ENCODE measurements at regions not wholly inside any gene's neighbourhood (a gene's known extent, or its start where the extent isn't known, plus 50 kb on each side); places are given as distances from the start of the nearest gene placed in this dataset.

DNA sequence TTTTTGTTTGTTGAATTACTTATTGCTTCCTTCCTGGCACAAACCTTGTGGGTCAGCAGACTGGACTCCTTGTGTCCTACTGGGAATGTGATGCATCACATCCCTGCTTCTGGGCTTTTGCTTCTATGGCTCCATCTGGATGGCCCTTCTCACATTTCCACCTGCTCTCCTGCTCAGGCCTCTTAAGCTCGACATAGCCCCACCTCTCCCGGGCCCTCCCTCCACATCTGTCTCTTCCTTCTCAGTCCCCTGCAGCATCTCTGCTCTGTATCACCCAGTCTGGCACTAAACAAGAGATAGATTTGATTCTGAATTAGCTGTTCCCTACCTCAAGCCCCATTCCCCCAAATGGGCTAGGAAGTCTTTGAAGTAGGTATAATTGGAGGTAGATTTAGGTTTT is 356.8 kb downstream of the DHX35 start:
- no peaks in the 10 kb centered on the region for H3K4me1 ChIP-seq (ENCODE audit: control insufficient read depth, insufficient read depth, low read length)
- H3K4me3 ChIP-seq (ENCODE audit: low read depth, low read length): no peak overlapping the region
- no peaks in the 10 kb centered on the region for H3K36me3 ChIP-seq (ENCODE audit: control insufficient read depth, insufficient read depth, low read length)
- H3K9ac ChIP-seq (ENCODE audit: low read depth, low read length): no peak overlapping the region
- no peaks in the 10 kb centered on the region for H3K9me3 ChIP-seq (ENCODE audit: control insufficient read depth, insufficient read depth, low read length)
- no peaks in the 10 kb centered on the region for H3K27me3 ChIP-seq (ENCODE audit: control insufficient read depth, insufficient read depth, low read length)

DNA sequence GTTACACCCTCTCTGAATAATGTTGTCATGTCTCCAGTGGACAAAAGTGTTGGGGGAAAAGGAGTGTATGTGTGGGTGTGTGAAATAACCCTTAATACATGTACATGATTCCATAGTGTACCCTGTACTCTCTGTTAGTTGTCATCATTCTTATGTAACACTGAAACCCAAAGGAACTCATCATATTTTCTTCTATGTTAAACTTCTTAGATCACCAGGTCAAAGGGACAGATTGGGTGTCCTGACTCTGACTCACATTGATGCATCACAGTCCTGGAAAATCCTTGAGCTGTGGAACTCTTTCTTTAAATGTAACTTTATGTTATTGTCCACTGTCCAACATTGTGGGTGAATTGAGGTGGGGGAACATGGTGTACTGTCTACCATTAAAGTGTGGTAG is 350.5 kb downstream of the DHX35 start:
- no peak overlapping the region for H3K4me3 ChIP-seq (ENCODE audit: low read depth, low read length)

GRCh38 chr20:39311851-39312506 is 349.8 kb downstream of the DHX35 start:
- Histone ChIP-seq H3K9ac (ENCODE audit: low read depth, low read length) (no peak overlapping the region), H3K9me3 (ENCODE audit: control insufficient read depth, insufficient read depth, low read length) (peaks cover 4% of the 10 kb centered on the region), H3K36me3 (ENCODE audit: control insufficient read depth, insufficient read depth, low read length) (no peaks in the 10 kb centered on the region), H3K4me3 (ENCODE audit: low read depth, low read length) (no peak overlapping the region), H3K4me1 (ENCODE audit: control insufficient read depth, insufficient read depth, low read length) (no peaks in the 10 kb centered on the region), H3K27me3 (ENCODE audit: control insufficient read depth, insufficient read depth, low read length) (no peaks in the 10 kb centered on the region)

More for the DNA sequence above, 350.5 kb downstream of the DHX35 start:
- no peak overlapping the region for H3K9ac ChIP-seq (ENCODE audit: low read depth, low read length)
- H3K36me3 ChIP-seq (ENCODE audit: control insufficient read depth, insufficient read depth, low read length): no peaks in the 10 kb centered on the region
- peaks cover 4% of the 10 kb centered on the region for H3K9me3 ChIP-seq (ENCODE audit: control insufficient read depth, insufficient read depth, low read length)
- H3K4me1 ChIP-seq (ENCODE audit: control insufficient read depth, insufficient read depth, low read length): no peaks in the 10 kb centered on the region
- no peaks in the 10 kb centered on the region for H3K27me3 ChIP-seq (ENCODE audit: control insufficient read depth, insufficient read depth, low read length)

GRCh38 chr20:39310363-39310995 is 348.3 kb downstream of the DHX35 start:
- H3K4me3 ChIP-seq (ENCODE audit: low read depth, low read length): no peak overlapping the region
- no peaks in the 10 kb centered on the region for H3K27me3 ChIP-seq (ENCODE audit: control insufficient read depth, insufficient read depth, low read length)
- no peaks in the 10 kb centered on the region for H3K4me1 ChIP-seq (ENCODE audit: control insufficient read depth, insufficient read depth, low read length)
- no peak overlapping the region for H3K9ac ChIP-seq (ENCODE audit: low read depth, low read length)
- H3K9me3 ChIP-seq (ENCODE audit: control insufficient read depth, insufficient read depth, low read length): peaks cover 4% of the 10 kb centered on the region
- H3K36me3 ChIP-seq (ENCODE audit: control insufficient read depth, insufficient read depth, low read length): no peaks in the 10 kb centered on the region

- Histone ChIP-seq H3K36me3 (ENCODE audit: control insufficient read depth, insufficient read depth, low read length) (no peaks in the 10 kb centered on the region), H3K9me3 (ENCODE audit: control insufficient read depth, insufficient read depth, low read length) (peaks cover 4% of the 10 kb centered on the region), H3K9ac (ENCODE audit: low read depth, low read length) (no peak overlapping the region), H3K27me3 (ENCODE audit: control insufficient read depth, insufficient read depth, low read length) (no peaks in the 10 kb centered on the region), H3K4me3 (ENCODE audit: low read depth, low read length) (no peak overlapping the region), H3K4me1 (ENCODE audit: control insufficient read depth, insufficient read depth, low read length) (no peaks in the 10 kb centered on the region)
Measured at GRCh38 chr20:39309458-39309857, 347.3 kb downstream of the DHX35 start.

GRCh38 chr20:39302312-39302711 is 340.2 kb downstream of the DHX35 start:
- Histone ChIP-seq H3K9ac (ENCODE audit: low read depth, low read length) (no peak overlapping the region), H3K36me3 (ENCODE audit: control insufficient read depth, insufficient read depth, low read length) (no peaks in the 10 kb centered on the region), H3K27me3 (ENCODE audit: control insufficient read depth, insufficient read depth, low read length) (no peaks in the 10 kb centered on the region), H3K4me3 (ENCODE audit: low read depth, low read length) (no peak overlapping the region), H3K4me1 (ENCODE audit: control insufficient read depth, insufficient read depth, low read length) (no peaks in the 10 kb centered on the region), H3K9me3 (ENCODE audit: control insufficient read depth, insufficient read depth, low read length) (no peaks in the 10 kb centered on the region)

DNA sequence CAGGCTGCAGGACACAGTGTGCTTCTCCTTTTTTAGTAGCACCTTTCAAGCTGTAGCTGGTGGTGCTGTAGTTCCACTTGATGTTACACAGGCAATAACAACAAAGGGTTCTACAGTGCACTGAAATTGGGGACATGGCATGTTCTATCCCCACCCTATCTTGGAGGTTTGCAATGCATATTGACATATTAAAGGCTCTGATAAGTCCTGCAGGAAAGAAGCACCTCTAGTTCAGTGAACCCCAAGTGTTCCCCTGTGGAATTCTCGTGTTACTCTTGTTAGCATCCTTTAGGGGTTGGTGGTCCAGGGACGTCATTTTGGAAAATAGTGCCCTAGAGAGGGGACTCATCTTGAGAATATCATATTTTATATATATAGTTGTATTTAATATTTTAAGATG is 337.6 kb downstream of the DHX35 start:
- no peaks in the 10 kb centered on the region for H3K4me1 ChIP-seq (ENCODE audit: control insufficient read depth, insufficient read depth, low read length)
- H3K27me3 ChIP-seq (ENCODE audit: control insufficient read depth, insufficient read depth, low read length): no peaks in the 10 kb centered on the region
- H3K36me3 ChIP-seq (ENCODE audit: control insufficient read depth, insufficient read depth, low read length): no peaks in the 10 kb centered on the region
- H3K9ac ChIP-seq (ENCODE audit: low read depth, low read length): no peak overlapping the region
- no peaks in the 10 kb centered on the region for H3K9me3 ChIP-seq (ENCODE audit: control insufficient read depth, insufficient read depth, low read length)
- no peak overlapping the region for H3K4me3 ChIP-seq (ENCODE audit: low read depth, low read length)

- Histone ChIP-seq H3K27me3 (ENCODE audit: control insufficient read depth, insufficient read depth, low read length) (no peaks in the 10 kb centered on the region), H3K9me3 (ENCODE audit: control insufficient read depth, insufficient read depth, low read length) (no peaks in the 10 kb centered on the region), H3K4me3 (ENCODE audit: low read depth, low read length) (no peak overlapping the region), H3K36me3 (ENCODE audit: control insufficient read depth, insufficient read depth, low read length) (no peaks in the 10 kb centered on the region), H3K9ac (ENCODE audit: low read depth, low read length) (no peak overlapping the region), H3K4me1 (ENCODE audit: control insufficient read depth, insufficient read depth, low read length) (peaks cover 2% of the 10 kb centered on the region)
Measured at GRCh38 chr20:39298571-39299506, 336.7 kb downstream of the DHX35 start.

GRCh38 chr20:39298121-39298520 is 336.0 kb downstream of the DHX35 start:
- H3K9ac ChIP-seq (ENCODE audit: low read depth, low read length): no peak overlapping the region
- H3K4me3 ChIP-seq (ENCODE audit: low read depth, low read length): no peak overlapping the region
- peaks cover 2% of the 10 kb centered on the region for H3K4me1 ChIP-seq (ENCODE audit: control insufficient read depth, insufficient read depth, low read length)
- H3K36me3 ChIP-seq (ENCODE audit: control insufficient read depth, insufficient read depth, low read length): no peaks in the 10 kb centered on the region
- no peaks in the 10 kb centered on the region for H3K27me3 ChIP-seq (ENCODE audit: control insufficient read depth, insufficient read depth, low read length)
- H3K9me3 ChIP-seq (ENCODE audit: control insufficient read depth, insufficient read depth, low read length): no peaks in the 10 kb centered on the region

- Histone ChIP-seq H3K9ac (ENCODE audit: low read depth, low read length) (no peak overlapping the region), H3K4me1 (ENCODE audit: control insufficient read depth, insufficient read depth, low read length) (peaks cover 3% of the 10 kb centered on the region), H3K4me3 (ENCODE audit: low read depth, low read length) (no peak overlapping the region), H3K9me3 (ENCODE audit: control insufficient read depth, insufficient read depth, low read length) (no peaks in the 10 kb centered on the region), H3K27me3 (ENCODE audit: control insufficient read depth, insufficient read depth, low read length) (no peaks in the 10 kb centered on the region), H3K36me3 (ENCODE audit: control insufficient read depth, insufficient read depth, low read length) (no peaks in the 10 kb centered on the region)
Measured at GRCh38 chr20:39295301-39295700, 333.2 kb downstream of the DHX35 start.

- Histone ChIP-seq H3K27me3 (ENCODE audit: control insufficient read depth, insufficient read depth, low read length) (no peaks in the 10 kb centered on the region), H3K4me1 (ENCODE audit: control insufficient read depth, insufficient read depth, low read length) (peaks cover 9% of the 10 kb centered on the region), H3K36me3 (ENCODE audit: control insufficient read depth, insufficient read depth, low read length) (no peaks in the 10 kb centered on the region), H3K9ac (ENCODE audit: low read depth, low read length) (no peak overlapping the region), H3K4me3 (ENCODE audit: low read depth, low read length) (no peak overlapping the region), H3K9me3 (ENCODE audit: control insufficient read depth, insufficient read depth, low read length) (no peaks in the 10 kb centered on the region)
Measured at GRCh38 chr20:39294137-39294725, 332.1 kb downstream of the DHX35 start.
